ENCODE measurements at regions not wholly inside any gene's neighbourhood (a gene's known extent, or its start where the extent isn't known, plus 50 kb on each side); places are given as distances from the start of the nearest gene placed in this dataset.

DNA sequence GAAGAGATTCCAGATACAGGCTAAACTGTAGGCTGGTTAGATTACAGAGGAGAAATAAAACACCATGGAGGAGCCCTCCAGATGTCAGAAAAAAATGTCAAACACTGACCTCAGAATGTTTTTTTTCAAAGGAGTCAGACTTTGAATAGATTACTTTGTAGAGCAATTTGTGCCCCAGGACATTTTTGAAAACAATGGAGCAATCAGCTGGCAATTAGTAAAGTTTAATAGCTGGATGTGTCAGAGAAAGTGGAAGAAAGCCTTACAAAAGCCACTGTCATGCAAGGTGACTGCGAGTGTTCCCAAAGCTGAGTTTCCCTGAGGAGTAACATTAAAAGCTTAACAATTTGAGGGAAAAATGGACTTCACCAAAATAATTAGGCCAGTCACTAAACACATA is 417.8 kb upstream of the CTNND2 start:
- no peak for TF ChIP-seq CTCF (IDR thresholded peaks at IDR 0.05; ENCODE audit: insufficient read depth, low read depth, low read length)
- no peak overlapping the region for H3K4me3 ChIP-seq (ENCODE audit: low read depth, low read length)
- no peak for DNase-seq (ENCODE audit: low read depth)

DNA sequence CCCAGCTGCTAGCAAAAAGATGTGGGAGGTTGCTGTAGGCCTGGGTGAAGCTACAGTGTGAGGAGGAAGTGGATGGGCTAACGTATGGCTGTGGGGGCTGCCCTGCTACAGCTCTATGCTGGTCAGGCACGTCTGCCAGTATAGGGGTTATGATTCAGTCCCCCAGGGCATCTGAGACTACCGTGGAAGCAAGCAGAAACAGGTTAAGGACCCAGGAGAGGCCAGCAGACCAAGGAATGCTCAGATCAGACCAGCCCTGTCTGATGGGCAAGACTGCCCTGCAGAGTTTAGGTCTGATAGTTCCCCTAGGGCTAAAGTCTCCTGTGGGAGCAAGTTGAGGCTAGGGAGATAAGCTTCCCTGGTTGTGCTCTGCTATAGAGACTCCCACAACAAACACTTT is 416.1 kb upstream of the CTNND2 start:
- DNase-seq (ENCODE audit: low read depth) = no peak
- H3K4me3 ChIP-seq (ENCODE audit: low read depth, low read length) = no peak overlapping the region
- TF ChIP-seq CTCF (IDR thresholded peaks at IDR 0.05; ENCODE audit: insufficient read depth, low read depth, low read length) = no peak

GRCh38 chr5:12316812-12317211 is 412.6 kb upstream of the CTNND2 start:
- TF ChIP-seq CTCF (IDR thresholded peaks at IDR 0.05; ENCODE audit: insufficient read depth, low read depth, low read length) = no peak
- no peak overlapping the region for H3K4me3 ChIP-seq (ENCODE audit: low read depth, low read length)
- no peak for DNase-seq (ENCODE audit: low read depth)

GRCh38 chr5:12315461-12315860 is 411.2 kb upstream of the CTNND2 start:
- H3K4me3 ChIP-seq (ENCODE audit: low read depth, low read length) = no peak overlapping the region
- no peak for DNase-seq (ENCODE audit: low read depth)
- TF ChIP-seq CTCF (IDR thresholded peaks at IDR 0.05; ENCODE audit: insufficient read depth, low read depth, low read length) = no peak

DNA sequence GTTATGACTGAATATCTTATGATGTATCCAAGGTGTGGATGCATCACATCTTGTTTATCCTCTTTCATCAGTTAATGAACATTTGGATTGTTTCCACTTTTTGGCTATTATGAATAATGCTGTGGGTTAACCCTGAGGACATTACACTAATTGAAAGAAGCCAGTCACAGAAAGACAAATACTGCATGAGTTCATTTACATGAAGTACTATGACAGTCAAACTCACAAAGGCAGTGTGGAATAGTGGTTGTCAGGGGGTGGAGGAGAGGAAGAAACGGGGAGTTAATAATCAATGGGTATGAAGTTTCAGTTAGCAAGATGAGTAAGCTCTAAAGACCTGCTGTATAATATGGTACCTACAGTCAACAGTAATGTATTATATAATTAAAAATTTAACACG is 409.4 kb upstream of the CTNND2 start:
- no peak for DNase-seq (ENCODE audit: low read depth)
- no peak overlapping the region for H3K4me3 ChIP-seq (ENCODE audit: low read depth, low read length)
- no peak for TF ChIP-seq CTCF (IDR thresholded peaks at IDR 0.05; ENCODE audit: insufficient read depth, low read depth, low read length)

GRCh38 chr5:12312343-12312742 is 408.1 kb upstream of the CTNND2 start:
- TF ChIP-seq CTCF (IDR thresholded peaks at IDR 0.05; ENCODE audit: insufficient read depth, low read depth, low read length) = no peak
- DNase-seq (ENCODE audit: low read depth) = no peak
- no peak overlapping the region for H3K4me3 ChIP-seq (ENCODE audit: low read depth, low read length)

GRCh38 chr5:12294151-12294550 is 389.9 kb upstream of the CTNND2 start:
- no peak overlapping the region for H3K4me3 ChIP-seq (ENCODE audit: low read depth, low read length)
- TF ChIP-seq CTCF (IDR thresholded peaks at IDR 0.05; ENCODE audit: insufficient read depth, low read depth, low read length) = no peak
- no peak for DNase-seq (ENCODE audit: low read depth)

Measured in fibroblast of villous mesenchyme (primary cell).